B cell (primary cell): ENCODE measurements at regions not wholly inside any gene's neighbourhood (a gene's known extent, or its start where the extent isn't known, plus 50 kb on each side); places are given as distances from the start of the nearest gene placed in this dataset.

Experiments used
- ATAC-seq: fragments of 200-7000 bp; cut with Tn5 transposase; one replicate; pipeline ENCODE4 v1.10.0; 2021; ENCODE audit warnings: low read depth, mild to moderate bottlenecking, moderate number of reproducible peaks, moderate library complexity
- CTCF ChIA-PET: fragments of 350-600 bp; sonication (Branson Sonifier 250); formaldehyde crosslinking; loops from one replicate; lab custom pipeline; 2021; ENCODE audit warnings: antibody characterized with exemption, inconsistent platforms; lab: Charles Lee
- POLR2A ChIA-PET: fragments of 350-600 bp; sonication (Branson Sonifier 250); formaldehyde crosslinking; loops from one replicate; lab custom pipeline; 2021; ENCODE audit warnings: antibody characterized with exemption; lab: Charles Lee
- DNase-seq: peaks from one replicate; pipeline ENCODE4 v3.0.0; 2013
- H2AFZ ChIP-seq: 2 replicates; pipeline ENCODE4 v1.6.1; 2012; ENCODE audit warnings: mild to moderate bottlenecking, low read depth, low read length; ENCODE audit not compliant: insufficient read depth, poor library complexity, severe bottlenecking
- H3K27ac ChIP-seq, 2 donors: 1 replicate in 1 of 2; 2 replicates in 1 of 2; pipeline ENCODE4 v1.5.1; 2012 to 2013; ENCODE audit warnings: low read length in 2 of 2, mild to moderate bottlenecking in 2 of 2, moderate library complexity in 1 of 2
- H3K27me3 ChIP-seq, 4 experiments: fragments of 200-600 bp in 1 of 4; sonication (generic) in 1 of 4; replicated peaks in 1 of 4; 1 replicate in 2 of 4; 2 replicates in 2 of 4; pipeline versions ENCODE4 v1.6.1 to v1.7.0; 2013 to 2016; ENCODE audit warnings: low read length in 3 of 4, mild to moderate bottlenecking in 2 of 4, mixed read lengths in 1 of 4, moderate library complexity in 1 of 4; ENCODE audit not compliant: insufficient read depth in 4 of 4, control insufficient read depth in 3 of 4; ENCODE audit errors: control extremely low read depth in 1 of 4
- H3K36me3 ChIP-seq, 2 experiments: replicated peaks in 1 of 2; 1 replicate in 1 of 2; 2 replicates in 1 of 2; pipeline versions ENCODE4 v1.6.1 to v1.7.1; 2013; ENCODE audit warnings: low read length in 1 of 2; ENCODE audit not compliant: insufficient read depth in 2 of 2, control insufficient read depth in 1 of 2; ENCODE audit errors: control extremely low read depth in 1 of 2, extremely low read depth in 1 of 2
- H3K4me1 ChIP-seq, 2 donors: fragments of 200-600 bp in 1 of 2; sonication (generic) in 1 of 2; 1 replicate in 1 of 2; 2 replicates in 1 of 2; pipeline versions ENCODE4 v1.5.1 to v1.6.1; 2013 to 2017; ENCODE audit warnings: low read length in 2 of 2; ENCODE audit not compliant: control insufficient read depth in 2 of 2, insufficient read depth in 2 of 2
- H3K4me2 ChIP-seq: replicated peaks from 2 replicates; pipeline ENCODE3; 2012; ENCODE audit warnings: mild to moderate bottlenecking, low read depth, low read length; ENCODE audit not compliant: poor library complexity, severe bottlenecking
- H3K4me3 ChIP-seq, 5 experiments: fragments of 200-600 bp in 1 of 5; sonication (generic) in 1 of 5; 1 replicate in 3 of 5; 2 replicates in 2 of 5; pipeline versions ENCODE4 v1.5.1 to v1.7.0; 2011 to 2016; ENCODE audit warnings: low read length in 4 of 5, mild to moderate bottlenecking in 4 of 5, low read depth in 2 of 5, control low read depth in 1 of 5, moderate library complexity in 1 of 5; ENCODE audit not compliant: insufficient read depth in 1 of 5; ENCODE audit errors: control extremely low read depth in 1 of 5, extremely low read depth in 1 of 5
- H3K79me2 ChIP-seq: fragments of 200-600 bp; sonication (generic); one replicate; pipeline ENCODE4 v1.6.0; 2016; ENCODE audit warnings: low read length; ENCODE audit not compliant: control insufficient read depth, insufficient read depth
- H3K9ac ChIP-seq: fragments of 200-600 bp; sonication (generic); 2 replicates; pipeline ENCODE4 v1.6.1; 2017; ENCODE audit warnings: mild to moderate bottlenecking, low read length, moderate library complexity
- H3K9me3 ChIP-seq, 3 donors: one replicate each; pipeline versions ENCODE4 v1.6.1 to v1.7.1; 2013; ENCODE audit warnings: low read length in 2 of 3; ENCODE audit not compliant: control insufficient read depth in 2 of 3, insufficient read depth in 1 of 3; ENCODE audit errors: control extremely low read depth in 1 of 3
- H4K20me1 ChIP-seq: 2 replicates; pipeline ENCODE4 v1.6.0; 2012; ENCODE audit warnings: mild to moderate bottlenecking, low read length; ENCODE audit not compliant: insufficient read depth, control insufficient read depth, poor library complexity, severe bottlenecking
- H3K27ac Mint-ChIP-seq: one replicate; pipeline ENCODE4 v1.8.0; 2021; ENCODE audit warnings: mixed read lengths
- H3K27me3 Mint-ChIP-seq: one replicate; pipeline ENCODE4 v1.8.0; 2021; ENCODE audit warnings: mixed read lengths
- H3K4me1 Mint-ChIP-seq: one replicate; pipeline ENCODE4 v1.8.0; 2021; ENCODE audit warnings: mixed read lengths
- H3K4me3 Mint-ChIP-seq: one replicate; pipeline ENCODE4 v1.8.0; 2021; ENCODE audit warnings: mixed read lengths
- H3K9me3 Mint-ChIP-seq: one replicate; pipeline ENCODE4 v1.8.0; 2022; ENCODE audit warnings: mixed read lengths; ENCODE audit not compliant: insufficient read depth
- EZH2 ChIP-seq: IDR thresholded peaks from 2 replicates; pipeline ENCODE4 v1.6.1; 2012; ENCODE audit warnings: borderline replicate concordance, low read depth, mild to moderate bottlenecking, moderate library complexity, low read length; ENCODE audit not compliant: insufficient read depth, poor library complexity, severe bottlenecking
- WGBS: methylation state at CpG from one replicate; pipeline ENCODE4 v1.1.5; 2013; ENCODE audit warnings: missing lambda C conversion rate; ENCODE audit not compliant: insufficient coverage; 5-methylcytosine and 5-hydroxymethylcytosine counted together
- intact Hi-C: fragments of 100-400 bp; cut with micrococcal nuclease; formaldehyde crosslinking; loops from one replicate; pipeline ENCODE4 v1.10.0; 2022
- TF ChIP-seq, protein P1 (sequence below): fragments of 200-600 bp; IDR thresholded peaks from one replicate; pipeline ENCODE4 v1.8.0; 2022; ENCODE audit warnings: antibody characterized with exemption, mild to moderate bottlenecking

DNA sequence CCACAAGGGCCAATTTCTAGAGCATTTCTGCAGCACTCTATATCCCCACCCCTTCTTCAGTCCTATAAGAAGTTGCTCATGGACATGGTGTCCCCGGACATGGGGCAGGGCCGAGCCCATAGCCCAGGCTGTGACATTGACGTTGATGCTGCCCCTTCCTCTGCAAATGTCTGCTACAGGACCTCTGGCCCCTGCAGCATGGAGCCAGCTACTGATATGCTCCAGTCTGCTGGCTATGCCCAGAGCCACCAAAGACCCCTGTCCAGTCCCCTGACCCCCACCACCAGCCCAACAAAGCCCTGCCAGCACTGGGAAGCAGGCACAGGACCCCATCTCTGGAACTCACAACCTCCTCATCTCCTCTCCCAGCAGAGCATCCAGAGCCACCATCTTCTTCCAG is 120.1 kb upstream of the SMAD3 start:
- Histone ChIP-seq H3K4me3 (no peak overlapping the region), H3K4me1 (peaks cover 3 to 11% of the 10 kb centered on the region in 2 donors), H3K79me2 (no peaks in the 10 kb centered on the region), H3K27me3 (no peaks in the 10 kb centered on the region), H3K9ac (no peak overlapping the region), H3K36me3 (no peaks in the 10 kb centered on the region), H3K27ac (no peak overlapping the region), H4K20me1 (no peaks in the 10 kb centered on the region), H3K4me2 (no peak overlapping the region), H2AFZ (no peak overlapping the region), H3K9me3 (no peaks in the 10 kb centered on the region)
- Mint-ChIP-seq H3K4me1 (peaks cover 10% of the 10 kb centered on the region), H3K27ac (no peak overlapping the region), H3K27me3 (peaks cover 5% of the 10 kb centered on the region), H3K9me3 (peaks cover 2% of the 10 kb centered on the region), H3K4me3 (no peak overlapping the region)
- ATAC-seq (no peak), DNase-seq (no peak)
- intact Hi-C loops: loop anchor here (5.0 to 10.0 kb wide), 2 partner anchors 237 to 260 kb away; no protein-coding TSS in a partner anchor
- 89% methylated on average over 3 of the region's 3 CpGs for WGBS
- CTCF ChIA-PET: interaction anchor here (0.6 to 13.1 kb wide), 10 partner anchors 14 to 488 kb away, joined by 3 to 256 read pairs (median 12); no protein-coding TSS in a partner anchor
- no peak for TF ChIP-seq EZH2
- TF ChIP-seq, protein P1, sequence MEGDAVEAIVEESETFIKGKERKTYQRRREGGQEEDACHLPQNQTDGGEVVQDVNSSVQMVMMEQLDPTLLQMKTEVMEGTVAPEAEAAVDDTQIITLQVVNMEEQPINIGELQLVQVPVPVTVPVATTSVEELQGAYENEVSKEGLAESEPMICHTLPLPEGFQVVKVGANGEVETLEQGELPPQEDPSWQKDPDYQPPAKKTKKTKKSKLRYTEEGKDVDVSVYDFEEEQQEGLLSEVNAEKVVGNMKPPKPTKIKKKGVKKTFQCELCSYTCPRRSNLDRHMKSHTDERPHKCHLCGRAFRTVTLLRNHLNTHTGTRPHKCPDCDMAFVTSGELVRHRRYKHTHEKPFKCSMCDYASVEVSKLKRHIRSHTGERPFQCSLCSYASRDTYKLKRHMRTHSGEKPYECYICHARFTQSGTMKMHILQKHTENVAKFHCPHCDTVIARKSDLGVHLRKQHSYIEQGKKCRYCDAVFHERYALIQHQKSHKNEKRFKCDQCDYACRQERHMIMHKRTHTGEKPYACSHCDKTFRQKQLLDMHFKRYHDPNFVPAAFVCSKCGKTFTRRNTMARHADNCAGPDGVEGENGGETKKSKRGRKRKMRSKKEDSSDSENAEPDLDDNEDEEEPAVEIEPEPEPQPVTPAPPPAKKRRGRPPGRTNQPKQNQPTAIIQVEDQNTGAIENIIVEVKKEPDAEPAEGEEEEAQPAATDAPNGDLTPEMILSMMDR: no peak
- POLR2A ChIA-PET: no interaction called here

DNA sequence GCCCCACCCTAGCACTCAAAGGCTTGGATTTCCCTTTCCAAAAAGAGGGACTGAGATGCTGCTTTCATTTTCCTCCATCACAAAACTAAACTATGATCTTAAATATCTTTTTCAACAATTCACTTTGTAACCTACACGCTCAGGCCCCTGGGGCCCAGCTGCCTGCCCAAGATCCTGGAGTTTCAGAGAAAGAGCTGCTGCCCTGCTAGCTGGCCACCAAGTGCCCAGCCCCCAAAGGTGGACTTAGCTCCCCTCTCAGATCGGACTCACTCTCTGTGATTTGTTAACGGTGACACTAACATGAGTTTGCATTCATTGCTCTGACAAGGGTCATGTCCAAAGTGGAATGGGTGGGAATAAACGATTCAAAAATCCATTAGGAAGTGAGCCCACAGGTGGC is 119.6 kb upstream of the SMAD3 start:
- no peak overlapping the region for H3K4me3 Mint-ChIP-seq
- Histone ChIP-seq H3K9me3 (no peaks in the 10 kb centered on the region), H2AFZ (no peak overlapping the region), H4K20me1 (no peaks in the 10 kb centered on the region), H3K27ac (no peak overlapping the region), H3K4me3 (no peak overlapping the region), H3K4me1 (peaks cover 3 to 11% of the 10 kb centered on the region in 2 donors), H3K27me3 (no peaks in the 10 kb centered on the region), H3K9ac (no peak overlapping the region), H3K4me2 (no peak overlapping the region), H3K36me3 (no peaks in the 10 kb centered on the region), H3K79me2 (no peaks in the 10 kb centered on the region)
- DNase-seq (no peak), ATAC-seq (no peak)
- WGBS: 79% methylated on average over 4 of the region's 4 CpGs
- H3K27ac Mint-ChIP-seq: peak overlapping the region; percentile 16
- TF ChIP-seq, protein P1: no peak
- TF ChIP-seq EZH2: no peak
- peaks cover 10% of the 10 kb centered on the region for H3K4me1 Mint-ChIP-seq
- intact Hi-C loops: loop anchor here (1.0 to 10.0 kb wide), 5 partner anchors 135 to 487 kb away; no protein-coding TSS in a partner anchor
- POLR2A ChIA-PET: no interaction called here
- peaks cover 5% of the 10 kb centered on the region for H3K27me3 Mint-ChIP-seq
- peaks cover 2% of the 10 kb centered on the region for H3K9me3 Mint-ChIP-seq
- CTCF ChIA-PET: interaction anchor here (0.6 to 13.1 kb wide), 33 partner anchors 9 to 893 kb away, joined by 3 to 256 read pairs (median 6); no protein-coding TSS in a partner anchor
